ENCODE measurements at regions not wholly inside any gene's neighbourhood (a gene's known extent, or its start where the extent isn't known, plus 50 kb on each side); places are given as distances from the start of the nearest gene placed in this dataset.

DNA sequence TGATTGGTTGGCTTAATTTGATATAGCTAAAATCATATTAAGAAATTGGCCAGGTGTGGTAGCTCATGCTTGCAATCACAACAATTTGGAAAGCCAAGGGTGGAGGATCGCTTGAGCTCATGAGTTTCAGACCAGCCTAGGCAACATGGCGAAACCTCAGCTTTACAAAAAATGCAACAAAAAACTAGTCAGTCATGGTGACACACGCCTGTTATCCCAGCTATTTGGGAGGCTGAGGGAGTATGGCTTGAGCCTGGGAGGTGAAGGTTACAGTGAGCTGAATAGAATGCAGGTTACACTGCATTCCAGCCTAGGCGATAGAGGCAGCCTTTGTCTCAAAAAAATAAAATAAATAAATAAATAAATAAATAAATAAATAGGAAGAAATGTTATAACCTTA is 1579.6 kb upstream of the SLC10A2 start:
- H3K27me3 ChIP-seq (ENCODE audit: control insufficient read depth, insufficient read depth, low read length), result no peaks in the 10 kb centered on the region
- intact Hi-C loops (cut with micrococcal nuclease) (no loop called here), in situ Hi-C loops (cut with MboI; ENCODE audit: low sequenced_read_pairs) (no loop called here), dilution Hi-C loops (cut with HindIII; ENCODE audit: low sequenced_read_pairs, unreplicated experiment) (no loop called here)
- H4K91ac ChIP-seq (ENCODE audit: insufficient read depth, low read depth, low read length), result no peak overlapping the region
- BruUV-seq (replicated peaks), result no TSS peak
- no peak overlapping the region for H2AK5ac ChIP-seq (ENCODE audit: low read depth, low read length)
- no peaks in the 10 kb centered on the region for H3K36me3 ChIP-seq (ENCODE audit: control insufficient read depth, insufficient read depth, low read length)
- CTCF ChIA-PET, result no interaction called here
- no peak overlapping the region for H3K9ac ChIP-seq (ENCODE audit: low read depth, low read length)
- H3K23ac ChIP-seq (ENCODE audit: low read depth, low read length), result no peak overlapping the region
- no peak overlapping the region for H2BK20ac ChIP-seq (ENCODE audit: low read depth, low read length)
- POLR2A ChIA-PET (ENCODE audit: unreplicated experiment), result no interaction called here
- DNase-seq (no peak), ATAC-seq (ENCODE audit: low read depth) (no peak)
- no peak overlapping the region for H3K56ac ChIP-seq (ENCODE audit: extremely low read depth, insufficient read depth, low read length)
- no peak overlapping the region for H3K14ac ChIP-seq (replicated peaks; ENCODE audit: low read depth, low read length)
- no peak overlapping the region for H3K18ac ChIP-seq (ENCODE audit: low read depth, low read length)
- no peaks in the 10 kb centered on the region; the same call in 1 of the 2 replicates for H3K9me3 ChIP-seq (ENCODE audit: control insufficient read depth, insufficient read depth, low read length)
- no peak overlapping the region for H3K4me2 ChIP-seq (ENCODE audit: low read depth, low read length)
- H3K79me1 ChIP-seq (ENCODE audit: low read depth in 1 of 2, low read length in 2 of 2), result no peaks in the 10 kb centered on the region
- no peak overlapping the region for H2BK120ac ChIP-seq (ENCODE audit: low read depth, low read length)
- H3K9me1 ChIP-seq (ENCODE audit: insufficient read depth, low read length), result no peaks in the 10 kb centered on the region
- H4K8ac ChIP-seq (ENCODE audit: low read depth in 2 of 2, low read length in 2 of 2), result no peak overlapping the region
- H2BK15ac ChIP-seq (ENCODE audit: low read depth, low read length), result no peak overlapping the region
- WGBS, 2 experiments (ENCODE audit: extremely low coverage in 2 of 2, insufficient read length in 1 of 2), result no CpG with 5 or more reads among the region's 4 CpGs
- no peaks in the 10 kb centered on the region for H4K20me1 ChIP-seq (ENCODE audit: insufficient read depth, low read length)
- H2BK5ac ChIP-seq (ENCODE audit: low read depth, low read length, poor library complexity, severe bottlenecking), result no peak overlapping the region
- H3K27ac ChIP-seq (ENCODE audit: insufficient read depth, low read length), result no peak overlapping the region
- H3K4ac ChIP-seq (ENCODE audit: low read depth, low read length), result no peak overlapping the region
- no peak overlapping the region for H2AFZ ChIP-seq (replicated peaks; ENCODE audit: low read length, poor library complexity)
- TF ChIP-seq, protein P1, sequence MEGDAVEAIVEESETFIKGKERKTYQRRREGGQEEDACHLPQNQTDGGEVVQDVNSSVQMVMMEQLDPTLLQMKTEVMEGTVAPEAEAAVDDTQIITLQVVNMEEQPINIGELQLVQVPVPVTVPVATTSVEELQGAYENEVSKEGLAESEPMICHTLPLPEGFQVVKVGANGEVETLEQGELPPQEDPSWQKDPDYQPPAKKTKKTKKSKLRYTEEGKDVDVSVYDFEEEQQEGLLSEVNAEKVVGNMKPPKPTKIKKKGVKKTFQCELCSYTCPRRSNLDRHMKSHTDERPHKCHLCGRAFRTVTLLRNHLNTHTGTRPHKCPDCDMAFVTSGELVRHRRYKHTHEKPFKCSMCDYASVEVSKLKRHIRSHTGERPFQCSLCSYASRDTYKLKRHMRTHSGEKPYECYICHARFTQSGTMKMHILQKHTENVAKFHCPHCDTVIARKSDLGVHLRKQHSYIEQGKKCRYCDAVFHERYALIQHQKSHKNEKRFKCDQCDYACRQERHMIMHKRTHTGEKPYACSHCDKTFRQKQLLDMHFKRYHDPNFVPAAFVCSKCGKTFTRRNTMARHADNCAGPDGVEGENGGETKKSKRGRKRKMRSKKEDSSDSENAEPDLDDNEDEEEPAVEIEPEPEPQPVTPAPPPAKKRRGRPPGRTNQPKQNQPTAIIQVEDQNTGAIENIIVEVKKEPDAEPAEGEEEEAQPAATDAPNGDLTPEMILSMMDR (conservative IDR thresholded peaks at IDR 0.05; ENCODE audit: low read depth, low read length), result no peak
- no peak for TF ChIP-seq RFX5 (IDR thresholded peaks at IDR 0.05; ENCODE audit: low read depth, low read length)
- no peak for TF ChIP-seq NFE2L2 (IDR thresholded peaks at IDR 0.05; ENCODE audit: low read depth, low read length)
- TF ChIP-seq MXI1 (IDR thresholded peaks at IDR 0.05; ENCODE audit: borderline replicate concordance, low read depth, low read length), result no peak
- TF ChIP-seq, protein P2, sequence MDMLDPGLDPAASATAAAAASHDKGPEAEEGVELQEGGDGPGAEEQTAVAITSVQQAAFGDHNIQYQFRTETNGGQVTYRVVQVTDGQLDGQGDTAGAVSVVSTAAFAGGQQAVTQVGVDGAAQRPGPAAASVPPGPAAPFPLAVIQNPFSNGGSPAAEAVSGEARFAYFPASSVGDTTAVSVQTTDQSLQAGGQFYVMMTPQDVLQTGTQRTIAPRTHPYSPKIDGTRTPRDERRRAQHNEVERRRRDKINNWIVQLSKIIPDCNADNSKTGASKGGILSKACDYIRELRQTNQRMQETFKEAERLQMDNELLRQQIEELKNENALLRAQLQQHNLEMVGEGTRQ (IDR thresholded peaks at IDR 0.05; ENCODE audit: low read depth, low read length), result no peak
- no peak for TF ChIP-seq MAZ (IDR thresholded peaks at IDR 0.05; ENCODE audit: borderline replicate concordance, low read depth, low read length)
- no peak for TF ChIP-seq RAD21 (IDR thresholded peaks at IDR 0.05; ENCODE audit: low read length)
- no peak for TF ChIP-seq BHLHE40 (IDR thresholded peaks at IDR 0.05; ENCODE audit: low read depth, low read length)
- TF ChIP-seq CEBPB (IDR thresholded peaks at IDR 0.05; ENCODE audit: low read depth, low read length), result no peak
- TF ChIP-seq RCOR1 (IDR thresholded peaks at IDR 0.05; ENCODE audit: insufficient replicate concordance, low read length), result no peak
- no peak for TF ChIP-seq CHD1 (IDR thresholded peaks at IDR 0.05; ENCODE audit: low read depth, low read length)
- no peak for TF ChIP-seq SMC3 (IDR thresholded peaks at IDR 0.05; ENCODE audit: low read depth, low read length)
- no peak overlapping the region for H2AK9ac ChIP-seq (replicated peaks; ENCODE audit: low read depth, low read length, poor library complexity)
- no peak overlapping the region for H3K4me3 ChIP-seq (ENCODE audit: insufficient read depth, low read depth, low read length)
- H4K5ac ChIP-seq (ENCODE audit: low read depth, low read length), result no peak overlapping the region
- no peaks in the 10 kb centered on the region for H3K4me1 ChIP-seq (ENCODE audit: control insufficient read depth, insufficient read depth, low read length)

Data from IMR-90 (cell line).